GM12864 (cell line): ENCODE measurements at regions not wholly inside any gene's neighbourhood (a gene's known extent, or its start where the extent isn't known, plus 50 kb on each side); places are given as distances from the start of the nearest gene placed in this dataset.

ENCODE experiments used
- DNase-seq: peaks from one replicate; pipeline ENCODE4 v3.0.0-alpha.2; 2011; ENCODE audit warnings: low read depth
- H3K4me3 ChIP-seq: 2 replicates; pipeline ENCODE4 v1.5.1; 2011; ENCODE audit warnings: mild to moderate bottlenecking, low read depth, low read length, control low read depth
- CTCF ChIP-seq: IDR thresholded peaks from 2 replicates; pipeline ENCODE4 v1.5.1; 2011; ENCODE audit warnings: low read depth, mild to moderate bottlenecking, moderate library complexity, low read length, control low read depth, inconsistent platforms; ENCODE audit errors: missing control alignments

- H3K4me3 ChIP-seq = no peak overlapping the region
- TF ChIP-seq CTCF = no peak
- no peak for DNase-seq
Observed at GRCh38 chr18:76263046-76264005, 231.7 kb downstream of the ZNF516 start.

- no peak for TF ChIP-seq CTCF
- no peak overlapping the region for H3K4me3 ChIP-seq
- DNase-seq = no peak
Observed at GRCh38 chr18:76260941-76261472, 234.0 kb downstream of the ZNF516 start.

GRCh38 chr18:76259711-76260110 is 235.3 kb downstream of the ZNF516 start:
- TF ChIP-seq CTCF = no peak
- no peak overlapping the region for H3K4me3 ChIP-seq
- no peak for DNase-seq

- no peak overlapping the region for H3K4me3 ChIP-seq
- no peak for DNase-seq
- TF ChIP-seq CTCF = no peak
Observed at GRCh38 chr18:76259096-76259495, 235.9 kb downstream of the ZNF516 start.

- H3K4me3 ChIP-seq = no peak overlapping the region
- DNase-seq = no peak
- no peak for TF ChIP-seq CTCF
Observed at GRCh38 chr18:76258209-76258608, 236.8 kb downstream of the ZNF516 start.

GRCh38 chr18:76255070-76255683 is 239.9 kb downstream of the ZNF516 start:
- H3K4me3 ChIP-seq = no peak overlapping the region
- TF ChIP-seq CTCF = no peak
- no peak for DNase-seq
